ENCODE measurements at regions not wholly inside any gene's neighbourhood (a gene's known extent, or its start where the extent isn't known, plus 50 kb on each side); places are given as distances from the start of the nearest gene placed in this dataset.
"Not testable (repeated sequence)": the region's sequence is repeated elsewhere in the genome, so short reads cannot be mapped to it uniquely, and the experiment has no call there.

- DNase-seq (ENCODE audit: low read depth), result no peak
These were observed 262.2 kb upstream of the IL12A start for GRCh38 chr3:159726231-159726964.

DNA sequence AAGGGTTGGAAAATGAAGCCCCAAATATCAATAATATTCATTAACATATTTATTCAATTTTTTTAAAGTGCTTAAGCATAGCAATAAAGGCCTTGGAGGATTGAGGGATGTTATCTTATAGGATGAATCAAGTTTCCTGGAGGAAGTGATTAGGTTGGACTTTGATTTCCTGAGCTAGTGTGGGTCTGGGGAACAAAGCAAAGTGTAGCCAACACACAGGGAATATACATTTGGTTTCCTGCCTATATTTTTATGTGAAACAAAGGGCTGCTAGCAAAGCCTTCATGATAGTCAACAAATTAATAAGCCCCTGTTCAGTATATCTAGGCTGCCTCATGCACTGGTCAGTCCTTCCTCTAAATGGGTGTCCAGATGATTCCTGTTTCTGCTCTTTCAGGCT is 261.1 kb upstream of the IL12A start:
- no peak for DNase-seq (ENCODE audit: low read depth)

GRCh38 chr3:159731254-159731653 is 257.4 kb upstream of the IL12A start:
- DNase-seq (ENCODE audit: low read depth), result no peak

- DNase-seq (ENCODE audit: low read depth), result peak; percentile 41
These were observed 256.2 kb upstream of the IL12A start for GRCh38 chr3:159732172-159733111.

- DNase-seq (ENCODE audit: low read depth), result no peak
These were observed 255.3 kb upstream of the IL12A start for GRCh38 chr3:159733194-159733860.

DNA sequence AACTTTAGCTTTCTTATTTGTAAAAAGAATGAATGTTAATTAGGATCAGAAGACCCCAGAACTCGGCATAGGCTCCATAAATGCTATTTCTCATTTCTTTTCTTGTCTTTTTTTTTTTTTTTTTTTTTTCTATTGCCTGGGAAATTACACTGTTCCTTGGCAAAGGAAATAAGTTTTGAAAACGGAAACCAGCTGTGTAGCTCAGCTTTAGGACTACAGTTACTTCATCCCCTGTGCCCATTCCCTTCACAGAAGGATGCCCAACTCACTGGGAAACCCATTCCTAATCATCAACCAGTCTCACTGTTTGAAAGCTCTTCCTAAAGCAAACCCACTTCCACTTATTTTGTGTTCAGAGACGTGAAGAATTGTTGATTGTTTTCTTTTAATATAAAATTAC is 254.0 kb upstream of the IL12A start:
- no peak for DNase-seq (ENCODE audit: low read depth)

DNA sequence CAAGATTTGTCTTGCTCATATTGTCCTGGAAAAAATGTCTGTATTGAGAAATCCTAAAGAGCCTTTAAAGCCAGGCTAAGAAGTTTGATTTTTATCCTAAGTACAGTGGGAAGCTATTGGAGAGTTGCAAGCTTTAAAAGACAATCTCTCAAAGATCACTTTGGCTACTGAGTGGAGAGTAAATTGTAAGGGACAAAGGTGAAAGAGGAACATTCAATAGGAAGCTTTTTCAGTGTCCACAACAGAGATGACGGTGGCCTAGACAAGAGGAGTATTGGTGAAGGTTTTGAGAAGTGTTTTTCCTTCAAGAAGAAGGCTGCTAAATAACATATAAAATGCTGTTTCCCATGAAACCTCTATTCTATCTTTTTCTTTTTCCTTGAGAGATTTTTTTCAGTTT is 249.5 kb upstream of the IL12A start:
- DNase-seq (ENCODE audit: low read depth), result no peak

DNA sequence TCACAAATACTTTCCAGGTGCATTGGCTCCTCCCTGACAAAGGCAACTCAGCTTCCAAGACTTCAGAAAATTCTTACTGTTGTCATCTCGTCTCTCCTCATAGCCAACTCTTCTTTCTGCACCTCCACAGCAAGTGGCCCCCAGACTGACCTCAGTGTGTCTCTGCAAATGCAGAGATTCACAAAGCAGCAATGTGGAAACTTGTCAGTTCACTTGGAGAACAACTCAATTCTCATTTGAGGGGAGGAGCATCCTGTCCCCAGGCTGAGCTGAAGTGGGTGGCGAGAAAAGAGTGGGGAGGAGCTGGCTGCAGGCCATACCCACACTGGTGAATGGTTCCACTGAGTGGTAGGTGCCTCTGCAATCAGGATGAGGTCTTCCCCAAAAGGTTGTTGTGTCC is 248.7 kb upstream of the IL12A start:
- DNase-seq (ENCODE audit: low read depth), result no peak

GRCh38 chr3:159741281-159741680 is 247.4 kb upstream of the IL12A start:
- no peak for DNase-seq (ENCODE audit: low read depth)

- no peak for DNase-seq (ENCODE audit: low read depth)
These were observed 240.2 kb upstream of the IL12A start for GRCh38 chr3:159748425-159748824.

- no peak for DNase-seq (ENCODE audit: low read depth)
These were observed 239.2 kb upstream of the IL12A start for GRCh38 chr3:159749406-159749805.

- no peak for DNase-seq (ENCODE audit: low read depth)
These were observed 237.5 kb upstream of the IL12A start for GRCh38 chr3:159751146-159751545.

- no peak for DNase-seq (ENCODE audit: low read depth)
These were observed 236.9 kb upstream of the IL12A start for GRCh38 chr3:159751752-159752151.

- not testable (repeated sequence) for DNase-seq (ENCODE audit: low read depth)
These were observed 232.1 kb upstream of the IL12A start for GRCh38 chr3:159756279-159757207.

DNA sequence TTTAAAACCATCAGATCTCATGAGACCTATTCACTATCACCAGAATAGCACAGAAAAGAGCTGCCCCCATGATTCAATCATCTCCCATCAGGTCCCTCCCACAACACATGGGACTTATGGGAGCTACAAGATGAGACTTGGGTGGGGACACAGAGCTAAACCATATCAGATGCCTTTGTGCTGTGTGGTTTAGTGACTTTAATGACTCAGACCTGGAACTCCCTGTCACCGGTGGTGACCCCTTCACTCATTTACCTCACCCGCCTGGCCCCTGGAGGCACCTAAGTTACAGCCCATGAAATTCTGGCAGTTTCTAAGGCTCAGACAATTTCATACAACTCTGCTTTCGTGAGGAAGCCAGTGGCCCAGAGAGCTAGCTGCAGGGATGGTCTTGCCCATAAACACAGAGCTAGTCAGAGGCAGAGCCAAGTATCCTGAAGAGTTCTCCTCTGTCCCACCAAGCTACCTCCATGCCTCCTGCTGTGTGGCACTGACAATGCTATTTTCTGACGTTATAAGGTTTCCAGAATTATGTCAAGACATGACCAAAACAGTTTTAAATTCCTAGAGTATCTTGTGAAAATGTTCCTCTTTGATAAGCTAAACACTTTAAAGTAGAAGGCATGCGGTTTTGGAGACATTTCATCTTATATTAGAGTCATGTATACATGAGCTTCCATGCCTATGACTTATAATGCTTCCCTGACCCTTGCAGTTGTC is 231.1 kb upstream of the IL12A start:
- DNase-seq (ENCODE audit: low read depth), result no peak

DNA sequence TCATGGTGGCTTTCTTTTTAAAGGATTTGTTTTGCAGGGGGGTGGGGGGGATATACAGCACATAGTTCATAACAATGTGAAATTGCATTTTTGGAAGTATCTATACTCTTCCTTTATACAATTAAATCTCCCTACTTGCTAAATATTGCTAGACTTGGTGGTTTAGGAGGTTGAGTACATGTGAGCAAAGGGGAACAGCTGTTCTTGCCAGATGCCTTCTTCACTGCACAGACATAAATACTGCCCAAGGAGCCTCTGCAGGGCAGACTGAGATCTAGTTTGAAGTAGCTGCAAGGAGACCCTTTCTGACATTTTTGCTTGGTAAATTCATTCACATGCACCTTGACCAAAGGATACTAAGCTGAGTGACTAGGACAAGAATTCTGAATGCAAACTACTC is 228.6 kb upstream of the IL12A start:
- DNase-seq (ENCODE audit: low read depth), result no peak

DNA sequence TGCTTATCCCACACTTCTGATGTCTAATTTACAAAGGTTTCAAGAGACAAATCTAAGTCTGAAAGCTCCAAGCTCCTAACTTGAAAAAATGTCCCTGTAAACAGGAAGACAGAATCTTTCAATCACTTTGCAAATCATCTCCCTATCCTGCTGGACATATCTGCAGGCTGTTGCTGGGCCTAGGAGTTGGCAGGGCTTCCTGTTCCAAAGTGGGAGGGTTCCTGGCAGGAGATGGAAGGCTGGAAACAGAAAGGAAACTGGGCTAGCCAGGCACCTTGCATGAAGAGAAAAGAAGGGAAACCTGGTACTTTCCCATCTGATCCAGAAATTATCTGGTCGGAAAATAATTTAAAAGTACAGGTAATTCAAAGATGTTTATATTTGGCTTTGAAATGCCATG is 227.3 kb upstream of the IL12A start:
- no peak for DNase-seq (ENCODE audit: low read depth)

DNA sequence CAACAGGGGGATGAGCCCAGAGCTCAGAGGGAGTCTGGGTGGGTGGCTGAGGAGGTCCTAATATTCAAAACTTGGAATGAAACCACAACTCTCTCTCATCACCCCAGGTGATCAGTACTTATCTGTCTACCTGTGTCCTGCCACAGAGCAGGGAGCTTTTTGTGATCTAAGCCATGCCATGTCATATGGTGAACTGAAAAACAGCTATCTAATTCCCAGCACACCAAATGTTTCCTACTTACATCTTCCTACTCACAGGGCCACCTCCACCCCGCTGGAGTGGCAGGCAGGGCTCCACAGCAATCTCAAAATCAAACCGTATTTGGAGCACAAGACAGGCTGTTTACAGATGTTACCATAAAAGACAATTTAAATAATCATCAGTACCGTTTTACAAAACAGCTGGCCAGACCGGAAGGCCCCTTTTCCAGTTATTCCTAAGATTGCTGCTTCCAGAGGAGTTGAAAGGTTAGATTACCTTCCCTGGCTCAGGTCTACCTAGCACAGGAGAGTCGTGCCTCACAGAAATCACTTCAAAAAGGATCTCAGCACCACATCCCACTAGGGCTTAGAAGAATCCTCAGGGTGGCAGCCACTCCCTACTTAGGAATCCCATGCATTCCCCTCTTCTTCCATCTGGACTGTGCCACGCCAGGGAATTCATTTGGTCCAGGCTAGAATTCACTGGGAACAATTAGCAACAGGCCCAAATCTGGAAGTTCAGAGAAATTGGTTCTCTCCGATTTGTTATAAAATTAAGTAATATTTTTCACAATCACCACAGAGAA is 226.6 kb upstream of the IL12A start:
- DNase-seq (ENCODE audit: low read depth), result no peak

DNA sequence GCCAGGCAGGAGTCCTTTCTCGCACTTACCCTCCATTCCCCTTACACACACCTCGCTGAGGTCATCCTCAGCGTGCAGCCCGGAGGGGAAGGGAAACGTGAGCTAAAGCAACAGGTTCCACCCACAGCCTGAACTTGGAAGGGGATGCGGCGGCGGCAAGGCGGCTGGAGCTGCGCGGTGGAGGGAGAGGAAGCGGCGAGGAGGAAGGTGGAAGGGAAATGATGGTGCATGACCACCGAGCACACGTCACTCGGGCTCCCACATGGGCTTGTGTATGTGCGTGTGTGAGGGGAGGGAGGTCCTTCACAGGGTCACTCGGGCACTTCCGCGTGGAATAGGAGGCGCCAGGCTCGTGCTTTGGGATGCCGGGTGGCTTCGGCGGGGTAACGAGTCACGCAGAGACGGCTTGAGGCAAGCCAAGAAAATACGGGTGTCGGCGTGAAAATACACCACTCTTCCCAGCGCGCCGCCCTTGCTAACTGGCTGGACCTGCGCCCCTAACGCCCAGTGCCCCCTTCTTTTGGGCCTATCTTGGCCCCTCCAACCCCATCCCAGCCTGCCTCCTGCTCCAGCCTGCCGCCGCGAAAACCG is 225.5 kb upstream of the IL12A start:
- DNase-seq (ENCODE audit: low read depth), result peak; percentile 66

Measured in GM04504 (cell line).